ENCODE measurements at regions not wholly inside any gene's neighbourhood (a gene's known extent, or its start where the extent isn't known, plus 50 kb on each side); places are given as distances from the start of the nearest gene placed in this dataset.
A peak's percentile ranks its signal among the peaks of the same experiment; 100 is the strongest.

DNA sequence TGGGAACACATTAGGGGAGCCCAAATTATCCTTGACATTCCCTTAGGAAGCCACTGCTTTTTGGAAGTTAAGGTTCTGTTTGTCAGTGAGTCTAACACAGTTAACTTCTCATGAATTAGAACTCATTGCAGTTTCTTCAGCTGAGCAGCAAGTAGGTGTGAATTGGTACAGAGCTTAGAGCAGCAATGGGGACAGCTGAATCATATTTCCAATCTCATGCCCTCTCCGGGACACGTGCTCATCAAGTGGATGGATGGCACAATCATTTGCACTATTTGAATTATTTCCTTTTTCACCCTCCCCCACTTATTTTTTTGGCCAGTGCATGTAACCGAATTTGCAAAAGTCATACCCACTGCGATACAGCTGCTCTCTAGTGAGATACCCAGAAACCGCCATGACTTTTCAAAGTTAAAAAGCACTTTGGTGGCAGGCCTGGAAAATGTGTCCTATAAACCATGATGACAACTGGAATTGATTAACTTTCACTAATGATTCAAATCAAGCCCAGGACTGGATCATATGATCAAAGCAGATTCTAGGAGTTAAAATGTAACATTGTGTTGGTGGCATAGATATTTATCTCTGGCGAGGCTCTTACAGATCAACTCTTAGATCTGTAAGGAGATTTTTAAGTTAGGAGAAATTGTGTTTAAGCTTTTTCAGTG, 76.4 kb downstream of the EBLN2 start:
- intact Hi-C loops (cut with DNase I; ENCODE audit: low total_unique reads), result no loop called here
- H3K9me3 ChIP-seq, result no peaks in the 10 kb centered on the region
- H3K4me3 ChIP-seq, result no peak overlapping the region
- H3K27me3 ChIP-seq, result no peaks in the 10 kb centered on the region
- H3K4me1 ChIP-seq, result no peaks in the 10 kb centered on the region
- TF ChIP-seq POLR2A (IDR thresholded peaks at IDR 0.05), result no peak
- no peak for TF ChIP-seq CTCF (IDR thresholded peaks at IDR 0.05)
- no peak for DNase-seq
- 92 to 94% methylated on average over 6 of the region's 6 CpGs for WGBS, 2 donors
- H3K36me3 ChIP-seq (ENCODE audit: low read depth, missing control alignments), result no peaks in the 10 kb centered on the region
- no peak overlapping the region for H3K27ac ChIP-seq

DNA sequence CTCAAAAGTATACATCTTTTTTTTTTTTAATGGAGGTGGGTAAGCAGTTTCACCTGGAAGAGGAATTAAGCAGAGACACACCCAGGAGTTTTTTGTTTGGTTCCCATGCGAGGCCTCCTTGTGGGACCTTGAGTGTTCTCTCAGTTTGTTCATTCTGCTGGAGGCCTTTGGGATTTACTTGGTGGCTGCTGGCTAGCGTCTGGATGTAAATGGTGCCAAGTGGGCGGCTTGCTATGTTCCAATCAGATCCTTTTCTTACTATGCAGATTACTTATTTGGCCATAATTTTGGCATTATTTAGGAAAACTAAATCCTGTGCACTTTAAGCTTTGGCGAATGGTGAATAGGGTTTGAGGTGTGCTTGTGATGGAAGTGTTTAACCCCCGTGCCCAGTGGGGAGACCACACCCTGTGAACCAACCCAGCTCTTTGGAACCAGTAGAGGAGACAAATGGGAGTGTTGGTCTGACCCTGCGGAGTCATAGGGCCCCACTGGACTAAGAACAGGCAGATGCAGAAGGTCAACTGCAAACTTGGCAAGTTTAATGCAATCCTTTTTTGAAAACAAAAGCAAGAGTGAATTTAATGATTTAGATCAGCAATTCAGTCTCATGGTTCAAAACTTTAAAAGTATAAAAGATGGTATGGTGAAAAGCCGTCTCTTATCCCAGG, 79.4 kb downstream of the EBLN2 start:
- Histone ChIP-seq H3K4me3 (no peak overlapping the region), H3K9me3 (no peaks in the 10 kb centered on the region), H3K36me3 (ENCODE audit: low read depth, missing control alignments) (no peaks in the 10 kb centered on the region), H3K4me1 (no peaks in the 10 kb centered on the region), H3K27ac (no peak overlapping the region), H3K27me3 (no peaks in the 10 kb centered on the region)
- WGBS, 2 donors, result 62 to 68% methylated on average over 7 of the region's 7 CpGs
- DNase-seq, result no peak
- no peak for TF ChIP-seq CTCF (IDR thresholded peaks at IDR 0.05)
- no peak for TF ChIP-seq POLR2A (IDR thresholded peaks at IDR 0.05)
- intact Hi-C loops (cut with DNase I; ENCODE audit: low total_unique reads), result no loop called here

DNA sequence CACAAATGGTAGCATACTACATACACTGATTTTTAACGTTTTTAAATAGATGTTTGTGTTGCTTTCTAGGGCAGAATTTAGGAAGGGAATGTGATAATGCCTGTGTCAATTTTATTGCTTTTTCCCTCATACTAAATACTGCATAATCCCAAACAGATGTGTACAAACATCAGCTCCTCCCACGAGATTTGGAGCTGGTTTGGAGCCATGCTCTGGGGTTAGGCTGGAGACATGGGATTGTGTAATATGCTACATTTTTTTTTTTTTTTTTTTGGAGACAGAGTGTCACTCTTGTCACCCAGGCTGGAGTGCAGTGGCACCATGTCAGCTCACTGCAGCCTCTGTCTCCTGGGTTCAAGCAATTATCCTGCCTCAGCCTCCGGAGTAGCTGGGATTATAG, 80.1 kb downstream of the EBLN2 start:
- no peaks in the 10 kb centered on the region for H3K9me3 ChIP-seq
- H3K27me3 ChIP-seq, result no peaks in the 10 kb centered on the region
- H3K4me1 ChIP-seq, result no peaks in the 10 kb centered on the region
- intact Hi-C loops (cut with DNase I; ENCODE audit: low total_unique reads), result no loop called here
- H3K4me3 ChIP-seq, result no peak overlapping the region
- 58 to 65% methylated on average over 3 of the region's 3 CpGs for WGBS, 2 donors
- no peak for TF ChIP-seq POLR2A (IDR thresholded peaks at IDR 0.05)
- no peak for TF ChIP-seq CTCF (IDR thresholded peaks at IDR 0.05)
- H3K36me3 ChIP-seq (ENCODE audit: low read depth, missing control alignments), result no peaks in the 10 kb centered on the region
- DNase-seq, result peak; percentile 55
- no peak overlapping the region for H3K27ac ChIP-seq

- no peaks in the 10 kb centered on the region for H3K27me3 ChIP-seq
- H3K4me3 ChIP-seq, result no peak overlapping the region
- no peak for DNase-seq
- no peak overlapping the region for H3K27ac ChIP-seq
- intact Hi-C loops (cut with DNase I; ENCODE audit: low total_unique reads), result no loop called here
- no peaks in the 10 kb centered on the region for H3K4me1 ChIP-seq
- WGBS, 2 donors, result 94% methylated on average over 4 of the region's 4 CpGs
- no peaks in the 10 kb centered on the region for H3K36me3 ChIP-seq (ENCODE audit: low read depth, missing control alignments)
- no peak for TF ChIP-seq CTCF (IDR thresholded peaks at IDR 0.05)
- TF ChIP-seq POLR2A (IDR thresholded peaks at IDR 0.05), result no peak
- no peaks in the 10 kb centered on the region for H3K9me3 ChIP-seq
Measured at GRCh38 chr3:73143401-73143800, 81.9 kb downstream of the EBLN2 start.

DNA sequence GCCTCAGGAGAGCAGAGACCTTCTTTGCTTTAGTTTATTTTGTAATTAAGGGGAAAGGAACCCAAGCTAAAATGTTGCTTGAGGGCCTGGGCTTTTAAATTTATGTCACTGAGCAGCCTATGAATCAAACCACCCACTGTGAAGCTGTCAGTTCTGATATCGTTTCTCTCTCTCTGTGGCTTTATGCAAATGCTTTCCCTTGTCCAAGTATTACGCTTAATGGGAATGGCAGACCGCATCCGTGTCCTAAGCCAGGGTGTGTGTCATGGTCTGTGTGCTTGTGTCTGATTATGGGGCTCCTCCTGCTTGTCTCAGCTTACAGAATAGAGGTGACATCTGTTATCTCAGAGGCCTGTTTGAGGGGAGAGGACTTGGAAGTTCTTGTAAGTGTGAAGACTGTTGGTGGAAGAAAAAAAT, 82.4 kb downstream of the EBLN2 start:
- no peaks in the 10 kb centered on the region for H3K36me3 ChIP-seq (ENCODE audit: low read depth, missing control alignments)
- TF ChIP-seq POLR2A (IDR thresholded peaks at IDR 0.05) (no peak), CTCF (IDR thresholded peaks at IDR 0.05) (no peak)
- DNase-seq, result no peak
- H3K9me3 ChIP-seq, result no peaks in the 10 kb centered on the region
- H3K27ac ChIP-seq, result no peak overlapping the region
- intact Hi-C loops (cut with DNase I; ENCODE audit: low total_unique reads), result no loop called here
- no peaks in the 10 kb centered on the region for H3K27me3 ChIP-seq
- H3K4me1 ChIP-seq, result no peaks in the 10 kb centered on the region
- no peak overlapping the region for H3K4me3 ChIP-seq
- WGBS, 2 donors, result 60 to 69% methylated on average over 4 of the region's 4 CpGs
